GM18907 (cell line): ENCODE measurements at regions not wholly inside any gene's neighbourhood (a gene's known extent, or its start where the extent isn't known, plus 50 kb on each side); places are given as distances from the start of the nearest gene placed in this dataset.
"Not testable (repeated sequence)": the region's sequence is repeated elsewhere in the genome, so short reads cannot be mapped to it uniquely, and the experiment has no call there.

Experiments used
- ATAC-seq: cut with Tn5 transposase; IDR thresholded peaks from one replicate; pipeline ENCODE4 v1.9.1; 2021; ENCODE audit warnings: mild to moderate bottlenecking, moderate library complexity; ENCODE audit not compliant: unreplicated experiment

DNA sequence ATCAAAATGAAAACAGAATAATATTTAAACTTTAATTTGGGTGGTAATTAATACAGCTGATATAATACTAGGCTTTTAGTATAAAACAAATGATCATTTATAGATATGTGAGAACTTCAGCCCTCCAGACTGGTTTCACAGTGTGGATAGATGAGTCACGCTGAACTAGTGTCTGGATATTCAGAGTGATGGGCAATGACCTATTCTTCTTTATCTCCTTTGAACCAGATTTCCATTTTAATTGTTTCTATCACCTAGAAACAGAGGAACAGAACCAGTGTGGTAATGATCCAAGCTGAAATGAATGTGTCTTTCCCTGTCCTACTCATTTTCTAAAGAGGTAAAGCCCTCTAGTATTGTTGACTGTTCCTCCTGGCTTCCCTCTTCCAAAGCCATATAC, 155.2 kb upstream of the GK2 start:
- ATAC-seq: no peak

DNA sequence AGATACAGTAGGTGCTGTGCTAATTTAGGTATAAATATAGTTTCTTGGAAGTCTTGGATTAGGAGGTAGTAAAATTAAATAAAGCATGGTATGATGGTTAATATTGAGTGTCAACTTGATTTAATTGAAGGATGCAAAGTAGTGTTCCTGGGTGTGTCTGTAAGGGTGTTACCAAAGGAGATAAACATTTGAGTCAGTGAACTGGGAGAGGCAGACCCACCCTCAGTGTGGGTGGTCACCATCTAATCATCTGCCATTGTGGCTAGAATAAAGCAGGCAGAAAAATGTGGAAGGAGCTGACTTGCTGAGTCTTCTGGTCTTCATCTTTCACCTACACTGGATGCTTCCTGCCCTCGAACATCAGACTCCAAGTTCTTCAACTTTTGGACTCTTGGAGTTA, 153.7 kb upstream of the GK2 start:
- ATAC-seq: no peak

DNA sequence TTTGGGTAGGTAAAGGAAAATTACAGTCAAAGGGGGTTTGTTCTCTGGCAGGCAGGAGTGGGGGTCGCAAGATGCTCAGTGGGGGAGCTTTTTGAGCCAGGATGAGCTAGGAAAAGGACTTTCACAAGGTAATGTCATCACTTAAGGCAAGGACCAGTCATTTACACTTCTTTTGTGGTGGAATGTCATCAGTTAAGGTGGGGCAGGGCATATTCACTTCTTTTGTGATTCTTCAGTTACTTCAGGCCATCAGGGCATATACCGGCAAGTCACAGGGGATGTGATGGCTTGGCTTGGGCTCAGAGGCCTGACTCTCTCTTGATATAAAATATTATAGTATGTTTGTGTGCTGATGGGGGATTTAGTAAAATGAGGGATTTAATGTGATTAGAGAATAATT, 151.4 kb upstream of the GK2 start:
- ATAC-seq: not testable (repeated sequence)

DNA sequence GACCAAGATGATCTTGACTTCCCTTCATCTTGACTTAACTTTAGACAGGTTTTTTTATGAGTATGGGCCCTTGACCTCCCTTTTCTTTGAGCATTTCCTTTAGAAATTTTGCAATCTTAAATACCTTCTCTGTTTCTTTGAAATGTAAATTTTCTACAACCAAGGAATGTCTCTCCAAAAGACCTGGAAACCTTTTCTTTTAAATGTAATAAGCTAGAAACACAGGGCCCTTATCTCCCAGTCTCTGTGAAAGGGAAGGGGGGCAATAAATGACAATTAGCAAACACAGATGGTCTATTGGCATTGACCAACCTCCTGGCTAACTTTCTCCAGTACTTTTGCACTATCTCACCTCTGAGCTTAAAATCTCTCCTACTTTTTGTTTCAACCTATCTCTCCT, 144.3 kb upstream of the GK2 start:
- ATAC-seq: no peak

DNA sequence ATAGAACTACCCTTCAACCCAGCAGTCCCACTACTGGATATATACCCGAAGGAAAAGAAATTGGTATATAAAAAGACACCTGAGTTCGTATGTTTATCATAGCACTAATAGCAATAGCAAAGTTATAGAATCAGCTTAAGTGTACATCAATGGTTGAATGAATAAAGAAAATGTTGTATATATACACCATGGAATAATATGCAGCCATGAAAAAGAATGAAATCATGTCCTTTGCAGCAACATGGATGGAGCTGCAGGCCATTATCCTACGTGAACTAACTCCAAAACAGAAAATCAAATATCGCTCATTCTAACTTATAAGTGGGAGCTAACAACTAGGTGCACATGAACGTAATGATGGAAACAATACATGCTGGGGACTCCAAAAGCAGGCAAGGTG, 143.5 kb upstream of the GK2 start:
- no peak for ATAC-seq

DNA sequence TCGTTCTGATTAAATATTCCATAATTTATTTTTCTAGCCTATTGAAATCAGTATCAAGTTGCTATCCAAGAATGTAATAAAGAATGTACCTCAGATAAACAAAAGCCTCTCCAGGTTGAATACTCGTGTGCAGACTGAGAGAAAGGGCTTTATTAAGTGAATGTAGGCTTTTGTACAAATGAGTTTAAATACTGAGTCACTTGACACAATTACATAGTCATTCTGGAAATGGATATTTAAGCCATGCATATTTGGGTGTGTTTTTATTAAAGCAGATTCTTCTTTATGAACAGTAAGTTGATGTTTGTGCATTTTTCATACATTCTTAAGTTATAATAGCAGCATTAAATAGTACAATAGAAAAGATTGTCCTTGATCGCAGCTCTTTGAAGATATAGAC, 139.8 kb upstream of the GK2 start:
- no peak for ATAC-seq

DNA sequence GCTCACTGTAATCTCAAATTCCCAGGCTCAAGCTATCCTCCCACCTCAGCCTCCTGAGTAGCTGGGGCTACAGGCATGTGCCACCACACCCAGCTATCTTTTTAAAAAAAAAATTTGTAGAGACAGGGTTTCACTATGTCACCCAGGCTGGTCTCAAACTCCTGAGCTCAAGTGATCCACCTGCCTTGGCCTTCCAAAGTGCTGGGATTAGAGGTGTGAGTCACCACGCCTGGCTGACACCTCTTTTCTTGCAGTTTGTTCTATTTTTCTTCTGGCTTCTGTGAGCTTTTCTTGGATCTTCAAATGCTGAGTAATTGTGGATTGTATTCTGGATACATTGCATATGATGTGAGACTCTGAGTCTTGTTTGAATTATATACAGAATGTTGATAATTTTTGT, 137.3 kb upstream of the GK2 start:
- ATAC-seq: not testable (repeated sequence)

DNA sequence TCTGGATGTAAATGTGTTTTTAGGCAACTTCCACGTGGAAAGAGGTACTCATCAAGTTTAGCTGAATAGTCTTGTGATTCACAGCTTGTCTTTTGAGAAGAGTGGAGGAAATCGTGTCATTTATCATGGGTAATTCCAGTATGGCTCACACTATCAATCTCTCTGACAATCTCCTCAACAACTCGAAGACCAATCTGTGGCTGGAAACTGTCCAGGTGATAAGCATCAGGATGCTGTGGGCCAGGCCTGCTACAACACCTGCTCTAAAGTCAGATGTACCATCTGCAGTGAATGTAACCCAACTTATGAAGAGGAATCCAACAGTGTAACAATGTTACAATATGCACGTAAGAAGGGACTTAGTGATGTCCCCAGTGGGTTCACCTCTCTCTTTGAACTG, 132.1 kb upstream of the GK2 start:
- ATAC-seq: no peak

DNA sequence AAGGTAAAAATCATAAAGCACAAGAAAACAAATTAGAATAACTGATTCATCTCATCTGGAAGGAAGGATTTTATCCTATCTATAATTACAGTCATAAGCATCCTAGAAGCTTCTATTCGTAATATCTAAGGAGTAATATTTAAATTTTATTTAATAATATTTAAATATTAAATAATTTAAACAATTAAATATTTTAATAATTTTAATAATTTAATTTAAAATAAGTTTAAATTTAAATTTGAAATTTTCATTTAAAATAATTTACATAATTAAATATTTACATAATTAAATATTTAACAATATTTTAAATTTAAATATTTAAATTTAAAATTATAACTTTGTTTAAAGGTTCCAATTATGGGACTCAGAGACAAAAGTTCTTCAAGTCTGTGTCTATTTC, 127.5 kb upstream of the GK2 start:
- no peak for ATAC-seq

DNA sequence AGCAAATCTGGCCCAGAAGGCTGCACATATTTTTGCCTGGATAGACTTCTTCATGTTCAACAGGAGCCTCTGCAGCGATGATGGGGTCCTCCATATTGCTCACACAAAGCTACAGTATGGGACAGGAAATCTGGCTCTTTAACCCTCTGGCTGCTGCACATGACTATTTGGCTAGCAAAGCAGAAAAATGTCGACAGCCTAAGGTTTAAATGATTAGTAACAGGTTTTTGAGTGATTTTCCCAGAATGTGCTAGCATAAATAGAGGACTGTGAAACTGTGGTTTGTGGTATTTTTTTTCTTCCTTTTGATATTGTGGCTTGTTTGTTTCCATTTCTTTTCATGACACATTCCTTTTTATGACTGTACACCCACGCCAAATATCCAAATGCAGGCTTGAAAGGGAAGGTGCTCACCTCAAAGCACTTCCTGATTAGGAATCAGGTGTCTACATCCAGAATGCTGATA, 120.2 kb upstream of the GK2 start:
- no peak for ATAC-seq

DNA sequence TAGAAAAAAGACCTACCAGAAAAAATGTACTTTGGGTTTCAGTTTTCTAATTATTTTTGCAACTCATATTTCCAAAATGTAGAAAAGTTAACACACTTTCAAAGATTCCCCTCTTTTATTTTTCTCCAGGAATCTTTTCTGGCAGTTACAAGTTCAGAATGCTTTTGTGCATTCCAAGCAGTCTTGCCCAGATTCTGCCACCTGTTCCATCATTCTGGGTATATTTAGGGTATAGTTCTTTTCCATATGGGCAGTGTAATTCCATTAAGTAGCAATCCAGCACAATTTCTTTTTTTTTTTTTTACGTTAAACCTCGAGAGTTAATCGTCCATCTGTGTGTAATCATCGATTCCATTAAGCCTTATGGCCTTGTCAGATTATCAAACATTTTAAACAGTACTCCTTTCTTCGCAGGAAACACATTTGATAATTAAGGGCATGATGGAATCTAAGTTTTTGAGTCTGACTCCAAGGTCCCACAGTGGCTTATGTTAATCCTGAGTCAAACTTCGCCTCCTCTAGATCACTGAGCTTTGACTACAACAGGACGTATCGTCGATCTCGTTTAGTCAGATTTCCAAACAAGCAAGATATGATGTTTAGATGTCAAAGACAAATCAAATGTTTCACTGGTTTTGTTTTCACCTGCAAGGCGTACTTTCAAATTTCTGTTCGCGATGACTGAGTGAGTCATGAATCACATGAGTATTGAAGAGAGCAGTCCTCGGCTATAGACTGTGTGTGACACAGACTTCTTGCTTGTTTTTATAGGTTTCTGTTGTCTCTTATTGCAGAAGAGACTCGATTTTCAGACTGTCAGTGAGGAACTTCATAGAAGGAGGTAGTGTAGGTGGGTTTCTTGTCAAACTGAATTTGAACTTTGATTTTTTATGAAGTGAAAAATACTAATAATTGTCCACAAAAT, 118.9 kb upstream of the GK2 start:
- ATAC-seq: no peak

DNA sequence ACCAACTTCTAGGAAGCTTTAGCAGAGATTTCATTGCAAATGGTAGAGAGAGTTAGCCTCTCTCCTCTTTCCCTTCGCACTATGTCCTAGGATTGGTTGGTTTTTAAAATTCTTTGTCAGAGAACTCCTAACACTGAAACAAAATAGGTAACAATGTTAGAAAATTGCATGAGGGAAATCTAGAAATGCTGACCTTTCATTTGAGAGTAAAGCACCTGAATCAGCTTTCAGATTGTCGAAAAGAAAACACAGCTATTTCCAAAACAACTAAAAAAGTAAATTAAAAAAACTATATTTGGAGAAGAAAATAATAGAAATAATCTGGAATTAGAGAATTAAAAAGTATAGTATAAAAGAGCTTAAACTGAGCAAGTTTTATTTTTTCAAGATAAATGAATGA, 108.1 kb upstream of the GK2 start:
- no peak for ATAC-seq

DNA sequence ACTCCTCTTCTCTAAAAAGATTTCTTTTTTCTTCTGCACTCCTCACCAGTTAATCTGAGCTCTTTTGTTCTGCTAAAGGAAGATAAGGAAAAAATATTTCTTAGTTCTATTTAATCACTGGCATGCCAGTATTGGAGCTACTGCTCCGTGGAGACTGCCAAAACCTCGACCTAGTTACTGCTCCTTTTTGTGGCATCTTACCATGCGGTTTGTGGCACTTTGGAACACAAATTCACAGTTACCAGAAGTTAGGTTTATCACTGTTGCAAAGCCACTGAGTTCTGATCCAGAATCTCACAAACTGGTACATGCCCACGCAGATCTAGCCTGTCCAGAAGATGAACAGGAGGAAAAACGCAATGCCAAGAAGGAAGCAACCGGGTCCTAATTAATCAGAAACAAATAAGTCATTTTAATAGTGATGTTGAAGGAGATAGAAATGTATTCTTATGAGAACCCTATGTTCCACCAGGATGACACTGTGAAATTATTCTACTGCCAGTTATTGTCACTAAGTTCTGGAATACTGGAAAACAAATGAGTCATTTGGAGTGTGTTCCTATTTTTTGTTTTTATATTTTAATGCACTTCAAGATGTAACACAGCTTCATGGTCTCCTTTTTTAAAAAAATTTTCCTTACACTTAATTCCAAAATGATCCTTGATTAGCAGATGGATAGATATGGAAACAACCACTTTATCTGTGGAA, 106.7 kb upstream of the GK2 start:
- no peak for ATAC-seq

DNA sequence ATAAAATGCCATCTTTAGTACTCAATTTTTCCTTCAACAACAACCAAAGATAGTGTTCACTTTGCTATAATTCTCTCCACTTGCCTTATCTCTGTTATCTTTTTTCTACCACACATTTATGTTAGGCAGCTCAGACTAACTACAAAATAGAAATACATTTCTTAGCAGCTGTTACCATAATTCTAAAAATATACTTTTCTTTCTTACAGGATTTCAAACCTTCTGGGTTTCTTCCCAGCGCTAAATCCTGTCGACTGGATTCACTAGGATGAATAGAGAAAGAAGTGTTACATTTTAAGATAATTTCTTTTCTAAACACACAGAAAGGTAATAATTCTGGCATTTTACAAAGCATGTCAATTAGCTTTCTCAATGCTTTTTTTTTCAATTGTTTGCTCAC, 105.5 kb upstream of the GK2 start:
- ATAC-seq: no peak

DNA sequence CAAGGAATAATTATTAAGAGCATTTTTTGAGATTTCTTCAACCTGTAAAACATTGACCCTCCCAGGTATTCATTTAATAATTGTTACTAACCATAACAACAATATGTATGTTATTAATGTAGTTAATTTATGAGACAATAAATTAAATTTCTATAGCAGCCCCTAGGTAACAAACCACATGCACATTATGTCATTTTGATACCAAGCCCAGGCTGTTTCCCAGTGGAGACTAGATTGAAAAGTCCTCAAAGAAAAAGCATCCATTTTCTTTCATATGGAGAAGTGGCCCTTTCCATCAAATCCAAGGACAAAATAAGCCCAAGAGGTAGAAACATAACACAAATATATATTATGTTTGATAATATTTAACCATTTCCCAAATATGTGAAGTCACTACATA, 104.3 kb upstream of the GK2 start:
- no peak for ATAC-seq

DNA sequence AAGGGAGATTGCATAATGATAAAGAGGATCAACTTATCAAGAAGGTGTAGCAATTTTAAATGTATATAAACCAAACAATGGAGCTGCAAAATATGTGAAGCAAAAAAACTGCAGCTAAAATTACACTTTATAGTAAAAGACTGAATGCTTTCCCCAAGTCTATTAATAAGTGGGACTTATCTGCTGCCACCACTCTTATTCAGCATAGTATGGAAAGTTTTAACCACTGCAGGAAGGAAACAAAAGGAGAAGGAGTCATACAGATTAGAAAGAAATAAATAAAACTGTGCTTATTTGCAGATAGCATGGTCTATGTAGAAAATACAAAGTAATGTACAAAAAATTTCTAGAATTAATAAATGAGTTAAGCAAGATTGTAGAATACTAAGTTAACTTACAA, 94.1 kb upstream of the GK2 start:
- ATAC-seq: no peak

DNA sequence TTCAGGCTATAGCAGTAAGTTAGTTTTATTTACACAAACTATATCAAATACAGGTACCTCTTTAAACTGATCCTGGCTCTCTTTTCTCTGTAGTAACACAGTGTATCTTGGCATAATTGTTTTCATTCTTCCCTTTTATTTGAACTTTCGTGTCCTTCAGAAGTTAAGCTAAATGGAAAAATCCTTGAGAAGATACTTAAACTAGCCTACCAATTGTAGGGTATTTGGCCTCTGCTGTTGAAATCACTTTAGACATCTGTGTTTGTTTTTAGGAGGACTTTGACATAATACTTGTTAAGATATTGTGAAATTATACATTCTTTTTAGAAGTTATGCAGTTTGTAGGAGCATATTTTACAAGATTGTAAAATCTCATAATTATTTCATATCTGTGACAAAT, 90.3 kb upstream of the GK2 start:
- ATAC-seq: no peak

DNA sequence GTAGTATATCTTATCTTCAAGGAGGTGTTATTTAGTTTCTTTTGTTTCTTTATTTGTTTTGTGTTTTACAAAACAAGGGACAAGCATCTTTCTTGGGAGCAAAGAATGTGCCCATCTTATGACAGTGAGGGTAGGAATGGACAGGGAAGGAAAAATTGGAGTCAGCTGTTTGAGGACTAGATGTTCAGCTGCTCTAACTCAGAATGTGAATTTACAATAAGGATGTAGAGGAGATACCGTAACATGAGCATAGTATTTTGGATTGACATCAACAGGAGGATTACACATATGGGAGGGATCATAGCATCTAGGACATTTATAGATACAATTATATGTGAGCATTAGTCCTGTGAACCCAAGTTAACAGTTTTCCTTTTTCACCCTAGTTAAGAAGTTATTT, 89.0 kb upstream of the GK2 start:
- no peak for ATAC-seq

DNA sequence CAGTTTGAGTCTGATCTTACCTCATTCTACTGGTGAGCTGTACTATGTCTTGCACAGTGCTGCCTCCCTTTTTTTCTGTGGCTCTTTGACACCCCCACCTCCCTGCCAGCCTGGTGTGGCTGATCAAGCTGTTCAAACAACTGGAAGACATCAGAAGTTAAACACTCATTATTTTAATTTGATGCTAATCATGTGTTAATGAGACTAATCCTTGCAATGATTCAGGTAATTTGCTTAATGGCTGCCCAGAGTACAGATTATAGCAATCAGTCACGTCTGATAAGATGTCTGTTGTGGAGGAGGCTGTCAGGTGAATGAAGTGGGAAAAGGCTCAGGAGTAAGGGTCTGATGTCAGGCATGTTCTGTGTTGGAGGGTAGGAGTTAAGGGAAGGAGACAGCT, 87.4 kb upstream of the GK2 start:
- ATAC-seq: no peak

DNA sequence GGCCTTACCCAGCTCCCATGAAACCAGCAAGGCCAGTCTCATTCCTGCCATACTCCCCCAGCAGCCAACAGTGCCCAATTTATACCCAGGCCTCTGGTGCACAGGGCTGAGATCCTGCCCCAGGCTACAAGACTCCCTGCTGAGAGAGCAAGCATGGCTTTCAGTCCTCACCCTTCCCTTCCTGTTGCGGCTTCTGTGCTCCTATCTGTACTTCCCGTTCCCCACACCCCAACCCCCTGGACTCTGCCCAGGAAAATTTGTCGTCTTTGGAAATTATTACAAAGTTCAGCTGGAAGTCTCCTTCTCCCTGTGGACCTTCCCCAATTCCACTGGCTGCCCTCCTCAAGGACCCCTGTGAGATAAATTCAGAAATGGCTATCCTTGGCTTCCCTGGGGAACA, 84.1 kb upstream of the GK2 start:
- ATAC-seq: no peak

DNA sequence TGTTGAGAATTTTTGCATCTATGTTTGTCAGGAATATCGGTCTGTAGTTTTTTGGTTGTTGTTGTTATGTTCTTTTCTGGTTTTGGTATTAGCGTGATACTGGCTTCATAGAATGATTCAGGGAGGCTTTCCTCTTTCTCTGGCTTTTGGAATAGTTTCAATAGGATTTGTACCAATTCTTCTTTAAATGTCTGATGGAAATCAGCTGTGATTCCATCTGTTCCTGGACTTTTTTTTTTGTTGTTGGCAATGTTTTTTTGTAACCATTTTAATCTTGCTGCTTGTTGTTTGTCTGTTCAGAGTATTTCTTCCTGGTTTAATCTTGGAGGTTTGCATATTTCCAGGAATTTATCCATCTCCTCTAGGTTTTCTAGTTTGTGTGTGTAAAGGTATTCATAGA, 81.5 kb upstream of the GK2 start:
- ATAC-seq: no peak

DNA sequence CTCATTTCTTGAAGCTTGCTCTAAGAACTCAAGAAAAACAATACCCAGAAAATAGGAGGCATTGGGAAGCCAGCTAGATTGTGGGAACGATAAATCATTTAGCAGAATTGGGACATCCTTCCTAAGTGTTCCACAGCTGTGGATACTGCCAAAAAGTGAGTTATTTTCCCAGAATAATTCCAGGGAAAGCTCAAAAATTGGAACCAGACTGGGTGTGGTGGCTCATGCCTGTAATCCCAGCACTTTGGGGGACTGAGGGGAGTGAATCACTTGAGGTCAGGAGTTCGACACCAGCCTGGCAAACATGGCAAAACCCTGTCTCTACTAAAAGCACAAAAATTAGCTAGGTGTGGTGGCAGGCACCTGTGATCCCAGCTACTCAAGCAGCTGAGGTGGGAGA, 68.2 kb upstream of the GK2 start:
- ATAC-seq: no peak

DNA sequence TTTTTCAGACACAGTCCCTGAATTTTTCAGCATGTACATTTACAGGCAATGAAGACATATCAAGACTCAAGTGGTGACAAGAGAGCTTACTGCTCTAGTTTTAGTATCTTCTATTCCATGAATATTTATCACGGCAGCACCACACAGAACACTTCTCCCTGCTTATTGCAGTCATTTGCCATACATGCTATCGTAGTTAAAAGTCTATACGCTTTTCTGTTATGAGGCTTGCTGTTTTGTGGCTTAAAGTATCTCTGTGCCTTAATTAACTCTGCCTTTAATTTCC, 65.4 kb upstream of the GK2 start:
- ATAC-seq: no peak
